HepG2 (cell line): ENCODE measurements at regions not wholly inside any gene's neighbourhood (a gene's known extent, or its start where the extent isn't known, plus 50 kb on each side); places are given as distances from the start of the nearest gene placed in this dataset.

ENCODE experiments used
- BHLHE40 ChIP-seq: IDR thresholded peaks from 2 replicates; pipeline ENCODE4 v1.6.1; 2011; ENCODE audit warnings: low read length, improper control_type of control experiment
- DPF2 ChIP-seq: sonication (generic); formaldehyde crosslinking; IDR thresholded peaks from 2 replicates; pipeline ENCODE4 v1.4.0; 2020; ENCODE audit warnings: mild to moderate bottlenecking, low read depth, missing genetic modification reagents, borderline replicate concordance
- FOXJ3 ChIP-seq: sonication (generic); formaldehyde crosslinking; IDR thresholded peaks from 2 replicates; pipeline ENCODE4 v1.4.0; 2020; ENCODE audit warnings: missing genetic modification reagents, mild to moderate bottlenecking, borderline replicate concordance
- GATA4 ChIP-seq: sonication (generic); IDR thresholded peaks from 2 replicates; pipeline ENCODE4 v1.6.1; 2016; ENCODE audit warnings: antibody characterized with exemption, low read depth, borderline replicate concordance
- GTF2F1 ChIP-seq: fragments of 150-350 bp; IDR thresholded peaks from 2 replicates; pipeline ENCODE4 v1.6.1; 2014; ENCODE audit warnings: low read length
- HNF1A ChIP-seq, 2 experiments: sonication (generic) in 1 of 2; formaldehyde crosslinking in 1 of 2; IDR thresholded peaks; 2 replicates each; pipeline versions ENCODE4 v1.4.0 to v1.6.1; 2016 to 2020; ENCODE audit warnings: borderline replicate concordance in 1 of 2, low read depth in 1 of 2, mild to moderate bottlenecking in 1 of 2, missing genetic modification reagents in 1 of 2
- HNF4A ChIP-seq: sonication (generic); formaldehyde crosslinking; IDR thresholded peaks from 2 replicates; pipeline ENCODE4 v1.4.0; 2020; ENCODE audit warnings: missing genetic modification reagents
- JUN ChIP-seq: sonication (generic); formaldehyde crosslinking; IDR thresholded peaks from 2 replicates; pipeline ENCODE4 v1.4.0; 2020; ENCODE audit warnings: mild to moderate bottlenecking, missing genetic modification reagents
- MAFK ChIP-seq, 2 experiments: IDR thresholded peaks in 1 of 2; conservative IDR thresholded peaks in 1 of 2; 2 replicates each; pipeline ENCODE4 v1.6.1; 2011; ENCODE audit warnings: improper control_type of control experiment in 2 of 2, low read length in 2 of 2
- MIXL1 ChIP-seq: IDR thresholded peaks from 2 replicates; pipeline ENCODE4 v1.6.1; 2016
- MTF1 ChIP-seq: sonication (generic); formaldehyde crosslinking; IDR thresholded peaks from 2 replicates; pipeline ENCODE4 v1.5.0; 2020; ENCODE audit warnings: missing genetic modification reagents
- PTBP1 ChIP-seq: fragments of 200-400 bp; formaldehyde crosslinking; IDR thresholded peaks from 2 replicates; pipeline ENCODE4 v1.6.1; 2018; ENCODE audit warnings: low read length, low read depth; ENCODE audit not compliant: poor library complexity, severe bottlenecking
- RBM39 ChIP-seq: fragments of 200-400 bp; formaldehyde crosslinking; IDR thresholded peaks from one replicate; pipeline ENCODE4 v1.6.1; 2018; ENCODE audit warnings: antibody characterized with exemption, mild to moderate bottlenecking, low read depth, low read length; ENCODE audit not compliant: poor library complexity, severe bottlenecking
- RFX3 ChIP-seq: IDR thresholded peaks from 2 replicates; pipeline ENCODE4 v1.6.1; 2016; ENCODE audit warnings: missing biosample characterization, missing genetic modification reagents
- SMAD3 ChIP-seq: sonication (generic); formaldehyde crosslinking; IDR thresholded peaks from 2 replicates; pipeline ENCODE4 v1.4.0; 2020; ENCODE audit warnings: missing genetic modification reagents
- SP1 ChIP-seq, 2 experiments: fragments of 450-650 bp in 1 of 2; sonication (generic) in 1 of 2; formaldehyde crosslinking in 1 of 2; IDR thresholded peaks; 2 replicates each; pipeline versions ENCODE4 v1.4.0 to v1.6.1; 2016 to 2020; ENCODE audit warnings: missing genetic modification reagents in 1 of 2
- SP2 ChIP-seq: sonication (generic); formaldehyde crosslinking; IDR thresholded peaks from 2 replicates; pipeline ENCODE4 v1.5.1; 2020; ENCODE audit warnings: mild to moderate bottlenecking, missing genetic modification reagents
- THAP7 ChIP-seq: sonication (generic); formaldehyde crosslinking; IDR thresholded peaks from 2 replicates; pipeline ENCODE4 v1.8.1; 2023; ENCODE audit warnings: mild to moderate bottlenecking, missing genetic modification reagents
- ZNF160 ChIP-seq: sonication (generic); formaldehyde crosslinking; IDR thresholded peaks from 2 replicates; pipeline ENCODE4 v1.8.0; 2022; ENCODE audit warnings: mild to moderate bottlenecking, inconsistent platforms, missing genetic modification reagents
- ZNF235 ChIP-seq: sonication (generic); formaldehyde crosslinking; IDR thresholded peaks from 2 replicates; pipeline ENCODE4 v1.8.1; 2023; ENCODE audit warnings: mild to moderate bottlenecking, missing genetic modification reagents, borderline replicate concordance
- ZNF446 ChIP-seq: sonication (generic); formaldehyde crosslinking; IDR thresholded peaks from 2 replicates; pipeline ENCODE4 v1.5.0; 2020; ENCODE audit warnings: mild to moderate bottlenecking, missing genetic modification reagents
- ZNF460 ChIP-seq: sonication (generic); formaldehyde crosslinking; IDR thresholded peaks from 2 replicates; pipeline ENCODE4 v1.5.1; 2020; ENCODE audit warnings: missing genetic modification reagents, mild to moderate bottlenecking, borderline replicate concordance
- ZNF512 ChIP-seq: sonication (generic); formaldehyde crosslinking; IDR thresholded peaks from 2 replicates; pipeline ENCODE4 v1.4.0; 2020; ENCODE audit warnings: mild to moderate bottlenecking, missing genetic modification reagents
- ZNF747 ChIP-seq: sonication (generic); formaldehyde crosslinking; IDR thresholded peaks from 2 replicates; pipeline ENCODE4 v1.8.1; 2023; ENCODE audit warnings: missing genetic modification reagents, mild to moderate bottlenecking, borderline replicate concordance
- ZNF772 ChIP-seq: sonication (generic); formaldehyde crosslinking; IDR thresholded peaks from 2 replicates; pipeline ENCODE4 v1.5.0; 2020; ENCODE audit warnings: mild to moderate bottlenecking, missing genetic modification reagents
- ZNF816 ChIP-seq: sonication (generic); formaldehyde crosslinking; IDR thresholded peaks from 2 replicates; pipeline ENCODE4 v1.8.0; 2022; ENCODE audit warnings: missing genetic modification reagents, mild to moderate bottlenecking, borderline replicate concordance
- ZSCAN29 ChIP-seq: sonication (generic); formaldehyde crosslinking; conservative IDR thresholded peaks from 2 replicates; pipeline ENCODE4 v1.4.0; 2020; ENCODE audit warnings: mild to moderate bottlenecking, missing genetic modification reagents

- peak; percentile 66; the same call in 1 of the 2 replicates for TF ChIP-seq FOXJ3 (CRISPR knock-in tag)
- TF ChIP-seq ZNF460, result no peak
- no peak for TF ChIP-seq BHLHE40
- TF ChIP-seq THAP7 (CRISPR knock-in tag), result no peak
- TF ChIP-seq SP2 (CRISPR knock-in tag), result no peak
- no peak for TF ChIP-seq ZNF235 (CRISPR knock-in tag)
- no peak for TF ChIP-seq PTBP1
- no peak for TF ChIP-seq DPF2 (CRISPR knock-in tag)
- TF ChIP-seq RFX3 (CRISPR knock-in tag), result no peak
- TF ChIP-seq ZNF160 (CRISPR knock-in tag), result no peak
- TF ChIP-seq ZNF816, result no peak
- no peak for TF ChIP-seq ZNF747
- no peak for TF ChIP-seq ZSCAN29 (CRISPR knock-in tag)
- TF ChIP-seq ZNF512 (CRISPR knock-in tag), result no peak
- TF ChIP-seq ZNF772 (CRISPR knock-in tag), result no peak
- no peak for TF ChIP-seq MAFK (conservative IDR thresholded peaks at IDR 0.05 in 1 of 2, IDR thresholded peaks at IDR 0.05 in 1 of 2; ENCODE audit: low read length in 2 of 2)
- TF ChIP-seq RBM39, result no peak
- peak; percentile 87 for TF ChIP-seq HNF4A (CRISPR knock-in tag)
- TF ChIP-seq JUN, result no peak
- TF ChIP-seq MIXL1 (CRISPR knock-in tag), result peak; percentile 86; the same call in 1 of the 2 replicates
- TF ChIP-seq GTF2F1, result no peak
- TF ChIP-seq SMAD3 (CRISPR knock-in tag), result no peak
- TF ChIP-seq GATA4, result no peak
- no peak for TF ChIP-seq MTF1 (CRISPR knock-in tag)
- TF ChIP-seq ZNF446 (CRISPR knock-in tag), result no peak
- peak; percentile 72 for TF ChIP-seq HNF1A (IDR thresholded peaks at IDR 0.05; ENCODE audit: low read depth)
- TF ChIP-seq HNF1A (CRISPR knock-in tag; IDR thresholded peaks at IDR 0.05; ENCODE audit: borderline replicate concordance), result no peak; the same call in 1 of the 2 replicates
- no peak for TF ChIP-seq SP1 (IDR thresholded peaks at IDR 0.05)
- TF ChIP-seq SP1 (CRISPR knock-in tag; IDR thresholded peaks at IDR 0.05), result no peak
Observed at GRCh38 chr3:191727338-191727737, 266.4 kb downstream of the PYDC2 start (continued).
